ENCODE measurements at regions not wholly inside any gene's neighbourhood (a gene's known extent, or its start where the extent isn't known, plus 50 kb on each side); places are given as distances from the start of the nearest gene placed in this dataset.

GRCh38 chr22:47456031-47456430 lies 693.6 kb downstream of the TBC1D22A start:
- H3K36me3 ChIP-seq: no peaks in the 10 kb centered on the region
- no peak for ATAC-seq

DNA sequence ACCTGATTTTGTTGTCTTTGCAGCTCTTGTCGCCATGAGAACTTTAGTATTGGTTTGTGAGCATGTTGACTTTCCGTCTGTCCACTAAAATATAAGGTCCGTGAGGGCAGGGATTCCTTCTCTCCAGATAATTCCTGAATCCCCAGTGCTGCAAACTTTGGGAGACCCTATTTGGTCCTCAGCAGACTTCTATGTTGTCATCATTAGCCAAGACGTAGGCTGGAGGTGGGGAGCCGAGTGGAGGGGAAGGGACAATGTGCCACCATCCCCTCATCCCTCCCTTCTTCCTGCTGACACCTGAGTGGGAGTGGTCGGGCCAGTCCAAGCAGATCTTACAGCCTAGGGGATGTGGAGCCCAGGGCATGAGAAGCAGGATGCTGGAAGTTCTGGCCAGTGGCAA lies 690.6 kb downstream of the TBC1D22A start:
- peak in 1 of 4 donors; percentile 10 for DNase-seq
- Histone ChIP-seq H3K36me3 (no peaks in the 10 kb centered on the region), H3K27ac (no peak overlapping the region), H3K9me3 (peaks cover 0 to 20% of the 10 kb centered on the region in 2 donors), H3K4me1 (no peaks in the 10 kb centered on the region), H3K27me3 (no peaks in the 10 kb centered on the region), H3K4me3 (no peak overlapping the region)
- no peak for TF ChIP-seq CTCF (IDR thresholded peaks at IDR 0.05)
- intact Hi-C loops (cut with DNase I): no loop called here
- ATAC-seq: no peak

More at GRCh38 chr22:47456031-47456430, 693.6 kb downstream of the TBC1D22A start:
- intact Hi-C loops (cut with DNase I): no loop called here
- DNase-seq: peak in 1 of 4 donors; percentile 50
- H3K9me3 ChIP-seq: peaks cover 0 to 20% of the 10 kb centered on the region in 2 donors
- no peak overlapping the region for H3K4me3 ChIP-seq
- no peaks in the 10 kb centered on the region for H3K27me3 ChIP-seq
- no peaks in the 10 kb centered on the region for H3K4me1 ChIP-seq
- H3K27ac ChIP-seq: no peak overlapping the region
- TF ChIP-seq CTCF (IDR thresholded peaks at IDR 0.05): no peak

- H3K4me1 ChIP-seq: no peaks in the 10 kb centered on the region
- peak; percentile 48 for ATAC-seq
Observed at GRCh38 chr22:47452184-47452583, 689.7 kb downstream of the TBC1D22A start.

GRCh38 chr22:47450876-47451475 lies 688.5 kb downstream of the TBC1D22A start:
- H3K4me1 ChIP-seq: no peaks in the 10 kb centered on the region
- no peaks in the 10 kb centered on the region for H3K27me3 ChIP-seq
- H3K36me3 ChIP-seq: no peaks in the 10 kb centered on the region
- H3K4me3 ChIP-seq: no peak overlapping the region
- DNase-seq (peak in 1 of 4 donors; percentile 9), ATAC-seq (no peak)
- intact Hi-C loops (cut with DNase I): no loop called here
- H3K27ac ChIP-seq: no peak overlapping the region
- H3K9me3 ChIP-seq: peaks cover 0 to 15% of the 10 kb centered on the region in 2 donors
- no peak for TF ChIP-seq CTCF (IDR thresholded peaks at IDR 0.05)

More at GRCh38 chr22:47452184-47452583, 689.7 kb downstream of the TBC1D22A start:
- no peak overlapping the region for H3K27ac ChIP-seq
- H3K9me3 ChIP-seq: peaks cover 0 to 20% of the 10 kb centered on the region in 2 donors
- no peaks in the 10 kb centered on the region for H3K36me3 ChIP-seq
- no peak for DNase-seq
- intact Hi-C loops (cut with DNase I): no loop called here
- TF ChIP-seq CTCF (IDR thresholded peaks at IDR 0.05): peak; percentile 31 to 33
- H3K27me3 ChIP-seq: no peaks in the 10 kb centered on the region
- H3K4me3 ChIP-seq: no peak overlapping the region

- intact Hi-C loops (cut with DNase I): no loop called here
- H3K27ac ChIP-seq: no peak overlapping the region
- H3K36me3 ChIP-seq: no peaks in the 10 kb centered on the region
- no peak for TF ChIP-seq CTCF (IDR thresholded peaks at IDR 0.05)
- no peaks in the 10 kb centered on the region for H3K27me3 ChIP-seq
- peak in 1 of 4 donors; percentile 58 for DNase-seq
- H3K4me1 ChIP-seq: no peaks in the 10 kb centered on the region
- peaks cover 0 to 8% of the 10 kb centered on the region in 2 donors for H3K9me3 ChIP-seq
- no peak for ATAC-seq
- no peak overlapping the region for H3K4me3 ChIP-seq
Observed at GRCh38 chr22:47449508-47450270, 687.2 kb downstream of the TBC1D22A start.

Data from left lung (tissue), 4 donors.